ENCODE measurements at regions not wholly inside any gene's neighbourhood (a gene's known extent, or its start where the extent isn't known, plus 50 kb on each side); places are given as distances from the start of the nearest gene placed in this dataset.
"Not testable (repeated sequence)": the region's sequence is repeated elsewhere in the genome, so short reads cannot be mapped to it uniquely, and the experiment has no call there.

DNA sequence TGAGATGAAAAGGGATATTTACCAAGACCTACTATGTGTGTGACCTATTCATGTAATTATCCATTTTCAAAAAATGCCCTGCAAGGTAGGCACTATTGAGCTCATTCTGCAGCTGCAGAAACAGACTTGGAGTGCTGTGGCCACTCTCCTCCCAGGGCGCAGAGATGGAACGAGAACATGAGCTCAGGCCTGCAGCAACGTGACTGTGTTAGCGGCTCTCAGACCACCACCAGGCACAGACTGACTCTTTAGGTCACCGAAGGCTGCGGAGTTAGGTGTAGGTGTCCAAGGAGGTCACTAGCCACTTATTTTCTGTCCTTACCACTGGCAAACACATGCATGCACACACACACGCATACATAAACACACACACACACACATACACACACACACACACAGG, 271.4 kb upstream of the DIO3 start:
- DNase-seq (ENCODE audit: low spot score in 2 of 2), result no peak
- intact Hi-C loops (cut with DNase I; ENCODE audit: low total_unique reads), result no loop called here
- no peak overlapping the region for H3K4me3 ChIP-seq (ENCODE audit: low read depth, poor library complexity, severe bottlenecking)
- no peak for TF ChIP-seq POLR2A (IDR thresholded peaks at IDR 0.05)
- 79 to 80% methylated on average over 7 of the region's 7 CpGs for WGBS, 2 donors

- TF ChIP-seq CTCF (IDR thresholded peaks at IDR 0.05) (no peak), POLR2A (IDR thresholded peaks at IDR 0.05) (no peak)
- 73 to 83% methylated on average over 6 of the region's 6 CpGs for WGBS, 2 donors
- intact Hi-C loops (cut with DNase I; ENCODE audit: low total_unique reads), result no loop called here
- no peak overlapping the region for H3K4me3 ChIP-seq (ENCODE audit: low read depth, poor library complexity, severe bottlenecking)
- DNase-seq (ENCODE audit: low spot score in 2 of 2), result no peak
These were observed 270.7 kb upstream of the DIO3 start for GRCh38 chr14:101290611-101291010.

- WGBS, 2 donors, result 73 to 77% methylated on average over 3 of the region's 3 CpGs
- intact Hi-C loops (cut with DNase I; ENCODE audit: low total_unique reads), result no loop called here
- TF ChIP-seq POLR2A (IDR thresholded peaks at IDR 0.05) (no peak), CTCF (IDR thresholded peaks at IDR 0.05) (no peak)
- DNase-seq (ENCODE audit: low spot score in 2 of 2), result no peak
- no peak overlapping the region for H3K4me3 ChIP-seq (ENCODE audit: low read depth, poor library complexity, severe bottlenecking)
These were observed 269.9 kb upstream of the DIO3 start for GRCh38 chr14:101291390-101291789.

- no peak for DNase-seq (ENCODE audit: low spot score in 2 of 2)
- H3K4me3 ChIP-seq (ENCODE audit: low read depth, poor library complexity, severe bottlenecking), result no peak overlapping the region
- intact Hi-C loops (cut with DNase I; ENCODE audit: low total_unique reads), result no loop called here
- TF ChIP-seq POLR2A (IDR thresholded peaks at IDR 0.05) (no peak), CTCF (IDR thresholded peaks at IDR 0.05) (no peak)
- WGBS, 2 donors, result 53 to 65% methylated on average over 5 of the region's 5 CpGs
These were observed 268.8 kb upstream of the DIO3 start for GRCh38 chr14:101292448-101292847.

DNA sequence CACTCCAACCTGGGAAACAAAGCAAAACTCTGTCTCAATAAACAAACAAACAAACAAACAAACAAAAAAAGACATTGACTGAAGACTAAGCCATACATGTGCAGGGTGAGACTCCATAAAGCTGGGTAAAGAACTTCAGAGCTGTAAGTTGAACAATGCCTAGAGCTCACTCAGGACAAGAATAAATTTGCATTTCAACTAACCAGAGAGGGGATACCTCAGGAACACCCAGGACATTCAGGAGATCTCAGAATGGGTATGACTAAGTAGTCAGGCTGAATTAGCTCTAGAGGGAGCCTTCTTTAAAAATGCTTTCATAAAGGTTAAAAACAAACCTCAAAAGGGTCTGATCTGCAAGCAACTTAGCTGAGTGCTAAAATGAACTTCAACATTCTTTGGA, 267.7 kb upstream of the DIO3 start:
- no peak overlapping the region for H3K4me3 ChIP-seq (ENCODE audit: low read depth, poor library complexity, severe bottlenecking)
- intact Hi-C loops (cut with DNase I; ENCODE audit: low total_unique reads), result no loop called here
- TF ChIP-seq POLR2A (IDR thresholded peaks at IDR 0.05) (no peak), CTCF (IDR thresholded peaks at IDR 0.05) (no peak)
- no peak for DNase-seq (ENCODE audit: low spot score in 2 of 2)

GRCh38 chr14:101294136-101294535, 267.2 kb upstream of the DIO3 start:
- H3K4me3 ChIP-seq (ENCODE audit: low read depth, poor library complexity, severe bottlenecking), result no peak overlapping the region
- 54 to 63% methylated on average over 1 of the region's 1 CpG for WGBS, 2 donors
- DNase-seq (ENCODE audit: low spot score in 2 of 2), result no peak
- intact Hi-C loops (cut with DNase I; ENCODE audit: low total_unique reads), result no loop called here
- TF ChIP-seq POLR2A (IDR thresholded peaks at IDR 0.05) (no peak), CTCF (IDR thresholded peaks at IDR 0.05) (no peak)

DNA sequence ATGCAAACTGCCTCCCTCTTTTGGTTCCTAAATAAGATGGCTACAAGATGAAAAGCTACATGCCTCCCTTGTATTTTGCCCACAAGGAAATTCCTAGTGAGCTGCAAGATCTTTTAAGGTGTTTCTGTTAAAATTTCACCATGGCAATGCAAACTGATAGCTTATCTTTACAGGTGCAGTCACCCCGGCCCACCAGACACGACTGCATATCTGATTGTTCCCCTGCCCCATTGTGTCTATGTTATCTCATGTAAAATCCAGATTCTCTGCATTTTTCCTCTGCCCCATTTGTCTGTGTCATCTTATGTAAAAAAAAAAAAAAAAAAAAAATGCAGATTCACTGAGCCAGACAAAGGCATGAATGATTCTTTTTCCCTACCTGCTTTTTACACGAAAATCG, 261.5 kb upstream of the DIO3 start:
- WGBS, 2 donors, result 36 to 37% methylated on average over 4 of the region's 4 CpGs
- not testable (repeated sequence) for DNase-seq (ENCODE audit: low spot score in 2 of 2); H3K4me3 ChIP-seq (ENCODE audit: low read depth, poor library complexity, severe bottlenecking)

More for the DNA sequence above, 261.5 kb upstream of the DIO3 start:
- intact Hi-C loops (cut with DNase I; ENCODE audit: low total_unique reads), result not testable (repeated sequence)
